ENCODE measurements at regions not wholly inside any gene's neighbourhood (a gene's known extent, or its start where the extent isn't known, plus 50 kb on each side); places are given as distances from the start of the nearest gene placed in this dataset.

GRCh38 chr13:72539925-72540324, 187.5 kb downstream of the MZT1 start:
- no peak overlapping the region for H3K4me3 Mint-ChIP-seq
- no peak overlapping the region for H3K27ac Mint-ChIP-seq
- Histone ChIP-seq H3K9me3 (ENCODE audit: control insufficient read depth in 2 of 2, low read length in 2 of 2) (no peaks in the 10 kb centered on the region), H3K4me1 (ENCODE audit: control insufficient read depth, insufficient read depth, low read length, poor library complexity, severe bottlenecking) (no peaks in the 10 kb centered on the region), H3K27me3 (ENCODE audit: control insufficient read depth, insufficient read depth, low read length) (no peaks in the 10 kb centered on the region), H3K36me3 (ENCODE audit: control insufficient read depth, insufficient read depth, low read length) (no peaks in the 10 kb centered on the region), H3K27ac (ENCODE audit: insufficient read depth, low read length, poor library complexity, severe bottlenecking) (no peak overlapping the region), H3K4me3 (ENCODE audit: low read depth, low read length) (no peak overlapping the region)
- ATAC-seq (ENCODE audit: low read depth in 2 of 2): no peak
- no peaks in the 10 kb centered on the region for H3K27me3 Mint-ChIP-seq
- DNase-seq: no peak
- H3K9me3 Mint-ChIP-seq: peaks cover 0 to 9% (median 0%) of the 10 kb centered on the region in 7 donors
- no peaks in the 10 kb centered on the region for H3K4me1 Mint-ChIP-seq
- H3K36me3 Mint-ChIP-seq: no peaks in the 10 kb centered on the region

GRCh38 chr13:72537782-72538181, 189.6 kb downstream of the MZT1 start:
- no peak overlapping the region for H3K4me3 Mint-ChIP-seq
- no peaks in the 10 kb centered on the region for H3K4me1 ChIP-seq (ENCODE audit: control insufficient read depth, insufficient read depth, low read length, poor library complexity, severe bottlenecking)
- H3K36me3 ChIP-seq (ENCODE audit: control insufficient read depth, insufficient read depth, low read length): no peaks in the 10 kb centered on the region
- no peaks in the 10 kb centered on the region for H3K9me3 ChIP-seq (ENCODE audit: control insufficient read depth in 2 of 2, low read length in 2 of 2)
- H3K27ac Mint-ChIP-seq: no peak overlapping the region
- H3K4me3 ChIP-seq (ENCODE audit: low read depth, low read length): no peak overlapping the region
- no peaks in the 10 kb centered on the region for H3K27me3 Mint-ChIP-seq
- H3K27me3 ChIP-seq (ENCODE audit: control insufficient read depth, insufficient read depth, low read length): no peaks in the 10 kb centered on the region
- no peak overlapping the region for H3K27ac ChIP-seq (ENCODE audit: insufficient read depth, low read length, poor library complexity, severe bottlenecking)
- H3K9me3 Mint-ChIP-seq: peaks cover 0 to 7% (median 0%) of the 10 kb centered on the region in 7 donors
- ATAC-seq (ENCODE audit: low read depth in 2 of 2) (no peak), DNase-seq (no peak)
- H3K36me3 Mint-ChIP-seq: no peaks in the 10 kb centered on the region
- H3K4me1 Mint-ChIP-seq: no peaks in the 10 kb centered on the region

- Mint-ChIP-seq H3K27me3 (no peaks in the 10 kb centered on the region), H3K4me3 (no peak overlapping the region), H3K4me1 (no peaks in the 10 kb centered on the region), H3K27ac (no peak overlapping the region), H3K9me3 (peaks cover 0 to 3% (median 0%) of the 10 kb centered on the region in 7 donors), H3K36me3 (no peaks in the 10 kb centered on the region)
- no peaks in the 10 kb centered on the region for H3K27me3 ChIP-seq (ENCODE audit: control insufficient read depth, insufficient read depth, low read length)
- no peaks in the 10 kb centered on the region for H3K4me1 ChIP-seq (ENCODE audit: control insufficient read depth, insufficient read depth, low read length, poor library complexity, severe bottlenecking)
- no peak overlapping the region for H3K4me3 ChIP-seq (ENCODE audit: low read depth, low read length)
- DNase-seq (no peak), ATAC-seq (ENCODE audit: low read depth in 2 of 2) (no peak)
- H3K9me3 ChIP-seq (ENCODE audit: control insufficient read depth in 2 of 2, low read length in 2 of 2): no peaks in the 10 kb centered on the region
- H3K36me3 ChIP-seq (ENCODE audit: control insufficient read depth, insufficient read depth, low read length): no peaks in the 10 kb centered on the region
- no peak overlapping the region for H3K27ac ChIP-seq (ENCODE audit: insufficient read depth, low read length, poor library complexity, severe bottlenecking)
Measured at GRCh38 chr13:72537395-72537780, 190.0 kb downstream of the MZT1 start.

- Histone ChIP-seq H3K36me3 (ENCODE audit: control insufficient read depth, insufficient read depth, low read length) (no peaks in the 10 kb centered on the region), H3K4me3 (ENCODE audit: low read depth, low read length) (no peak overlapping the region), H3K4me1 (ENCODE audit: control insufficient read depth, insufficient read depth, low read length, poor library complexity, severe bottlenecking) (no peaks in the 10 kb centered on the region), H3K27ac (ENCODE audit: insufficient read depth, low read length, poor library complexity, severe bottlenecking) (no peak overlapping the region), H3K9me3 (ENCODE audit: control insufficient read depth in 2 of 2, low read length in 2 of 2) (no peaks in the 10 kb centered on the region), H3K27me3 (ENCODE audit: control insufficient read depth, insufficient read depth, low read length) (no peaks in the 10 kb centered on the region)
- no peak for DNase-seq
- Mint-ChIP-seq H3K27ac (no peak overlapping the region), H3K4me3 (no peak overlapping the region), H3K4me1 (no peaks in the 10 kb centered on the region), H3K9me3 (peaks cover 0 to 2% (median 0%) of the 10 kb centered on the region in 7 donors), H3K27me3 (no peaks in the 10 kb centered on the region), H3K36me3 (no peaks in the 10 kb centered on the region)
- no peak for ATAC-seq (ENCODE audit: low read depth in 2 of 2)
Measured at GRCh38 chr13:72536714-72537394, 190.6 kb downstream of the MZT1 start.

- no peak overlapping the region for H3K4me3 Mint-ChIP-seq
- H3K4me1 ChIP-seq (ENCODE audit: control insufficient read depth, insufficient read depth, low read length, poor library complexity, severe bottlenecking): no peaks in the 10 kb centered on the region
- H3K36me3 Mint-ChIP-seq: no peaks in the 10 kb centered on the region
- H3K36me3 ChIP-seq (ENCODE audit: control insufficient read depth, insufficient read depth, low read length): no peaks in the 10 kb centered on the region
- no peak overlapping the region for H3K4me3 ChIP-seq (ENCODE audit: low read depth, low read length)
- DNase-seq (no peak), ATAC-seq (ENCODE audit: low read depth in 2 of 2) (no peak)
- H3K9me3 ChIP-seq (ENCODE audit: control insufficient read depth in 2 of 2, low read length in 2 of 2): no peaks in the 10 kb centered on the region
- no peaks in the 10 kb centered on the region for H3K27me3 Mint-ChIP-seq
- no peak overlapping the region for H3K27ac Mint-ChIP-seq
- H3K27ac ChIP-seq (ENCODE audit: insufficient read depth, low read length, poor library complexity, severe bottlenecking): no peak overlapping the region
- peaks cover 0 to 2% (median 0%) of the 10 kb centered on the region in 7 donors for H3K9me3 Mint-ChIP-seq
- no peaks in the 10 kb centered on the region for H3K27me3 ChIP-seq (ENCODE audit: control insufficient read depth, insufficient read depth, low read length)
- H3K4me1 Mint-ChIP-seq: no peaks in the 10 kb centered on the region
Measured at GRCh38 chr13:72534951-72535640, 192.3 kb downstream of the MZT1 start.

GRCh38 chr13:72530471-72530870, 197.0 kb downstream of the MZT1 start:
- Mint-ChIP-seq H3K27me3 (no peaks in the 10 kb centered on the region), H3K4me3 (no peak overlapping the region), H3K4me1 (no peaks in the 10 kb centered on the region), H3K27ac (no peak overlapping the region), H3K9me3 (peaks cover 0 to 2% (median 0%) of the 10 kb centered on the region in 7 donors), H3K36me3 (no peaks in the 10 kb centered on the region)
- DNase-seq (no peak), ATAC-seq (ENCODE audit: low read depth in 2 of 2) (no peak)
- Histone ChIP-seq H3K4me1 (ENCODE audit: control insufficient read depth, insufficient read depth, low read length, poor library complexity, severe bottlenecking) (no peaks in the 10 kb centered on the region), H3K4me3 (ENCODE audit: low read depth, low read length) (no peak overlapping the region), H3K36me3 (ENCODE audit: control insufficient read depth, insufficient read depth, low read length) (no peaks in the 10 kb centered on the region), H3K27ac (ENCODE audit: insufficient read depth, low read length, poor library complexity, severe bottlenecking) (no peak overlapping the region), H3K27me3 (ENCODE audit: control insufficient read depth, insufficient read depth, low read length) (no peaks in the 10 kb centered on the region), H3K9me3 (ENCODE audit: control insufficient read depth in 2 of 2, low read length in 2 of 2) (no peaks in the 10 kb centered on the region)

- H3K4me1 Mint-ChIP-seq: no peaks in the 10 kb centered on the region
- no peak for ATAC-seq (ENCODE audit: low read depth in 2 of 2)
Measured at GRCh38 chr13:72527333-72527732, 200.1 kb downstream of the MZT1 start.

GRCh38 chr13:72523593-72523992, 203.8 kb downstream of the MZT1 start:
- peaks cover 0 to 2% (median 0%) of the 10 kb centered on the region in 7 donors for H3K9me3 Mint-ChIP-seq
- H3K27me3 Mint-ChIP-seq: no peaks in the 10 kb centered on the region
- Histone ChIP-seq H3K36me3 (ENCODE audit: control insufficient read depth, insufficient read depth, low read length) (no peaks in the 10 kb centered on the region), H3K4me3 (ENCODE audit: low read depth, low read length) (no peak overlapping the region), H3K27ac (ENCODE audit: insufficient read depth, low read length, poor library complexity, severe bottlenecking) (no peak overlapping the region), H3K27me3 (ENCODE audit: control insufficient read depth, insufficient read depth, low read length) (no peaks in the 10 kb centered on the region), H3K4me1 (ENCODE audit: control insufficient read depth, insufficient read depth, low read length, poor library complexity, severe bottlenecking) (no peaks in the 10 kb centered on the region), H3K9me3 (ENCODE audit: control insufficient read depth in 2 of 2, low read length in 2 of 2) (no peaks in the 10 kb centered on the region)
- H3K36me3 Mint-ChIP-seq: no peaks in the 10 kb centered on the region
- ATAC-seq (ENCODE audit: low read depth in 2 of 2): no peak
- H3K4me3 Mint-ChIP-seq: no peak overlapping the region
- H3K27ac Mint-ChIP-seq: no peak overlapping the region
- no peaks in the 10 kb centered on the region for H3K4me1 Mint-ChIP-seq
- no peak for DNase-seq

More at GRCh38 chr13:72527333-72527732, 200.1 kb downstream of the MZT1 start:
- H3K36me3 ChIP-seq (ENCODE audit: control insufficient read depth, insufficient read depth, low read length): no peaks in the 10 kb centered on the region
- no peaks in the 10 kb centered on the region for H3K4me1 ChIP-seq (ENCODE audit: control insufficient read depth, insufficient read depth, low read length, poor library complexity, severe bottlenecking)
- H3K27ac ChIP-seq (ENCODE audit: insufficient read depth, low read length, poor library complexity, severe bottlenecking): no peak overlapping the region
- Mint-ChIP-seq H3K9me3 (peaks cover 0 to 2% (median 0%) of the 10 kb centered on the region in 7 donors), H3K27ac (no peak overlapping the region), H3K36me3 (no peaks in the 10 kb centered on the region), H3K27me3 (no peaks in the 10 kb centered on the region), H3K4me3 (no peak overlapping the region)
- H3K9me3 ChIP-seq (ENCODE audit: control insufficient read depth in 2 of 2, low read length in 2 of 2): no peaks in the 10 kb centered on the region
- no peaks in the 10 kb centered on the region for H3K27me3 ChIP-seq (ENCODE audit: control insufficient read depth, insufficient read depth, low read length)
- no peak overlapping the region for H3K4me3 ChIP-seq (ENCODE audit: low read depth, low read length)
- no peak for DNase-seq
